T-helper 17 cell (primary cell): ENCODE measurements at regions not wholly inside any gene's neighbourhood (a gene's known extent, or its start where the extent isn't known, plus 50 kb on each side); places are given as distances from the start of the nearest gene placed in this dataset.

ENCODE experiments used
- ATAC-seq: fragments of 150-1000 bp; cut with Tn5 transposase; 2 replicates; pipeline ENCODE4 v1.10.0; 2021; ENCODE audit warnings: mild to moderate bottlenecking, moderate library complexity
- DNase-seq, 3 donors: peaks; one replicate each; pipeline versions ENCODE4 v3.0.0 to v3.0.0-alpha.2; 2020 to 2021
- H3K9me3 ChIP-seq: one replicate; pipeline ENCODE4 v1.7.0; 2013; ENCODE audit warnings: low read length, mild to moderate bottlenecking; ENCODE audit not compliant: control insufficient read depth, poor library complexity, severe bottlenecking
- H3K27ac Mint-ChIP-seq: one replicate; pipeline ENCODE4 v1.8.0; 2022; ENCODE audit warnings: mild to moderate bottlenecking, moderate library complexity, mixed read lengths
- H3K27me3 Mint-ChIP-seq: one replicate; pipeline ENCODE4 v1.8.0; 2022; ENCODE audit warnings: mixed read lengths
- H3K36me3 Mint-ChIP-seq: one replicate; pipeline ENCODE4 v1.8.0; 2022; ENCODE audit warnings: low read depth, mixed read lengths
- H3K4me1 Mint-ChIP-seq: one replicate; pipeline ENCODE4 v1.8.0; 2022; ENCODE audit warnings: mild to moderate bottlenecking, mixed read lengths
- H3K4me3 Mint-ChIP-seq: one replicate; pipeline ENCODE4 v1.8.0; 2022; ENCODE audit warnings: mild to moderate bottlenecking, moderate library complexity, mixed read lengths

GRCh38 chr9:87436716-87437115, 61.0 kb upstream of the DAPK1 start:
- peaks cover 5% of the 10 kb centered on the region for H3K27me3 Mint-ChIP-seq
- H3K9me3 ChIP-seq = no peaks in the 10 kb centered on the region
- no peak overlapping the region for H3K4me3 Mint-ChIP-seq
- no peak for DNase-seq
- H3K36me3 Mint-ChIP-seq = no peaks in the 10 kb centered on the region
- H3K4me1 Mint-ChIP-seq = no peaks in the 10 kb centered on the region
- no peak for ATAC-seq
- H3K27ac Mint-ChIP-seq = no peak overlapping the region

GRCh38 chr9:87437966-87438365, 59.7 kb upstream of the DAPK1 start:
- Mint-ChIP-seq H3K4me3 (peak overlapping the region; percentile 15), H3K36me3 (no peaks in the 10 kb centered on the region), H3K27me3 (peaks cover 5% of the 10 kb centered on the region), H3K27ac (no peak overlapping the region), H3K4me1 (no peaks in the 10 kb centered on the region)
- no peaks in the 10 kb centered on the region for H3K9me3 ChIP-seq
- ATAC-seq (no peak), DNase-seq (no peak)

GRCh38 chr9:87441251-87441650, 56.4 kb upstream of the DAPK1 start:
- no peaks in the 10 kb centered on the region for H3K36me3 Mint-ChIP-seq
- no peaks in the 10 kb centered on the region for H3K9me3 ChIP-seq
- no peak overlapping the region for H3K27ac Mint-ChIP-seq
- ATAC-seq (no peak), DNase-seq (no peak)
- H3K4me3 Mint-ChIP-seq = no peak overlapping the region
- peaks cover 5% of the 10 kb centered on the region for H3K27me3 Mint-ChIP-seq
- H3K4me1 Mint-ChIP-seq = no peaks in the 10 kb centered on the region

- H3K4me1 Mint-ChIP-seq = no peaks in the 10 kb centered on the region
- no peak overlapping the region for H3K4me3 Mint-ChIP-seq
- H3K36me3 Mint-ChIP-seq = no peaks in the 10 kb centered on the region
- DNase-seq (no peak), ATAC-seq (no peak)
- H3K27me3 Mint-ChIP-seq = peaks cover under 1% of the 10 kb centered on the region
- no peak overlapping the region for H3K27ac Mint-ChIP-seq
- H3K9me3 ChIP-seq = no peaks in the 10 kb centered on the region
Observed at GRCh38 chr9:87442451-87442850, 55.2 kb upstream of the DAPK1 start.

GRCh38 chr9:87443006-87443405, 54.7 kb upstream of the DAPK1 start:
- no peaks in the 10 kb centered on the region for H3K36me3 Mint-ChIP-seq
- no peaks in the 10 kb centered on the region for H3K9me3 ChIP-seq
- no peaks in the 10 kb centered on the region for H3K4me1 Mint-ChIP-seq
- no peak overlapping the region for H3K4me3 Mint-ChIP-seq
- ATAC-seq (no peak), DNase-seq (no peak)
- H3K27me3 Mint-ChIP-seq = peaks cover 6% of the 10 kb centered on the region
- no peak overlapping the region for H3K27ac Mint-ChIP-seq

GRCh38 chr9:87443461-87443860, 54.2 kb upstream of the DAPK1 start:
- no peak overlapping the region for H3K27ac Mint-ChIP-seq
- no peak overlapping the region for H3K4me3 Mint-ChIP-seq
- no peaks in the 10 kb centered on the region for H3K36me3 Mint-ChIP-seq
- no peak for ATAC-seq
- DNase-seq = no peak
- no peaks in the 10 kb centered on the region for H3K9me3 ChIP-seq
- H3K4me1 Mint-ChIP-seq = no peaks in the 10 kb centered on the region
- peaks cover 10% of the 10 kb centered on the region for H3K27me3 Mint-ChIP-seq

GRCh38 chr9:87445646-87446045, 52.0 kb upstream of the DAPK1 start:
- H3K9me3 ChIP-seq = no peaks in the 10 kb centered on the region
- ATAC-seq (peak; percentile 55), DNase-seq (no peak)
- Mint-ChIP-seq H3K27ac (no peak overlapping the region), H3K36me3 (no peaks in the 10 kb centered on the region), H3K27me3 (peaks cover 13% of the 10 kb centered on the region), H3K4me1 (no peaks in the 10 kb centered on the region), H3K4me3 (peak overlapping the region; percentile 61)

- H3K27ac Mint-ChIP-seq = no peak overlapping the region
- no peak for DNase-seq
- no peaks in the 10 kb centered on the region for H3K36me3 Mint-ChIP-seq
- no peak overlapping the region for H3K4me3 Mint-ChIP-seq
- no peaks in the 10 kb centered on the region for H3K4me1 Mint-ChIP-seq
- H3K27me3 Mint-ChIP-seq = peaks cover 13% of the 10 kb centered on the region
- no peaks in the 10 kb centered on the region for H3K9me3 ChIP-seq
- ATAC-seq = no peak
Observed at GRCh38 chr9:87446527-87446926, 51.1 kb upstream of the DAPK1 start.

GRCh38 chr9:87447547-87448432, 49.9 kb upstream of the DAPK1 start:
- peaks cover 13% of the 10 kb centered on the region for H3K27me3 Mint-ChIP-seq
- DNase-seq = no peak
- no peaks in the 10 kb centered on the region for H3K4me1 Mint-ChIP-seq
- no peaks in the 10 kb centered on the region for H3K36me3 Mint-ChIP-seq
- H3K4me3 Mint-ChIP-seq = no peak overlapping the region
- no peak for ATAC-seq
- no peak overlapping the region for H3K27ac Mint-ChIP-seq
- H3K9me3 ChIP-seq = no peaks in the 10 kb centered on the region
